H9 (cell line): ENCODE measurements at regions not wholly inside any gene's neighbourhood (a gene's known extent, or its start where the extent isn't known, plus 50 kb on each side); places are given as distances from the start of the nearest gene placed in this dataset.

Source experiments
- DNase-seq: peaks from one replicate; pipeline ENCODE4 v3.0.0-alpha.2; 2017
- H2AFZ ChIP-seq: one replicate; pipeline ENCODE4 v1.6.1; 2013; ENCODE audit warnings: mild to moderate bottlenecking, low read length, control low read depth, moderate library complexity
- H2AK5ac ChIP-seq: 2 replicates; pipeline ENCODE4 v1.6.1; 2013; ENCODE audit warnings: low read length, control low read depth, mixed read lengths; ENCODE audit not compliant: insufficient read length
- H2BK120ac ChIP-seq: one replicate; pipeline ENCODE4 v1.6.1; 2013; ENCODE audit warnings: low read depth, mild to moderate bottlenecking, low read length, control low read depth, inconsistent platforms; ENCODE audit not compliant: poor library complexity, severe bottlenecking
- H2BK12ac ChIP-seq: 2 replicates; pipeline ENCODE4 v1.6.1; 2013; ENCODE audit warnings: low read length, control low read depth, mixed read lengths, low read depth; ENCODE audit not compliant: insufficient read length
- H2BK15ac ChIP-seq: 2 replicates; pipeline ENCODE4 v1.6.1; 2013; ENCODE audit warnings: low read depth, low read length, control low read depth
- H2BK20ac ChIP-seq: one replicate; pipeline ENCODE4 v1.6.1; 2013; ENCODE audit warnings: low read depth, mild to moderate bottlenecking, low read length, control low read depth, inconsistent platforms; ENCODE audit not compliant: poor library complexity, severe bottlenecking
- H2BK5ac ChIP-seq: 2 replicates; pipeline ENCODE4 v1.6.1; 2013; ENCODE audit warnings: low read length, control low read depth, mixed read lengths; ENCODE audit not compliant: insufficient read length
- H3K14ac ChIP-seq: 2 replicates; pipeline ENCODE4 v1.6.1; 2013; ENCODE audit warnings: low read length, control low read depth; ENCODE audit not compliant: insufficient read depth
- H3K18ac ChIP-seq: 2 replicates; pipeline ENCODE4 v1.6.1; 2013; ENCODE audit warnings: low read depth, mild to moderate bottlenecking, mixed read lengths, low read length, control low read depth; ENCODE audit not compliant: insufficient read length
- H3K23ac ChIP-seq: 2 replicates; pipeline ENCODE4 v1.6.1; 2013; ENCODE audit warnings: low read length, control low read depth, mixed read lengths, low read depth; ENCODE audit not compliant: insufficient read length
- H3K23me2 ChIP-seq: 2 replicates; pipeline ENCODE4 v1.6.1; 2013; ENCODE audit warnings: low read depth, mild to moderate bottlenecking, mixed read lengths, low read length, control low read depth; ENCODE audit not compliant: insufficient read length, poor library complexity, severe bottlenecking
- H3K27ac ChIP-seq: 2 replicates; pipeline ENCODE4 v1.5.1; 2013; ENCODE audit warnings: low read length, control low read depth, mixed read lengths, low read depth; ENCODE audit not compliant: insufficient read length
- H3K27me3 ChIP-seq: 2 replicates; pipeline ENCODE4 v1.6.1; 2013; ENCODE audit warnings: low read length, control low read depth, inconsistent platforms; ENCODE audit not compliant: insufficient read depth
- H3K4ac ChIP-seq: 2 replicates; pipeline ENCODE4 v1.6.1; 2013; ENCODE audit warnings: low read depth, mild to moderate bottlenecking, control low read depth, inconsistent platforms, low read length, moderate library complexity
- H3K4me1 ChIP-seq: 2 replicates; pipeline ENCODE4 v1.6.1; 2013; ENCODE audit warnings: low read length, control low read depth, inconsistent platforms; ENCODE audit not compliant: insufficient read depth
- H3K4me2 ChIP-seq: 2 replicates; pipeline ENCODE4 v1.6.1; 2013; ENCODE audit warnings: low read length, control low read depth, mixed read lengths; ENCODE audit not compliant: insufficient read length, insufficient read depth
- H3K56ac ChIP-seq: 2 replicates; pipeline ENCODE4 v1.6.1; 2013; ENCODE audit warnings: low read depth, mild to moderate bottlenecking, mixed read lengths, low read length, control low read depth; ENCODE audit not compliant: insufficient read length
- H3K79me1 ChIP-seq: 2 replicates; pipeline ENCODE4 v1.6.1; 2013; ENCODE audit warnings: low read depth, mild to moderate bottlenecking, moderate library complexity, low read length, control low read depth, inconsistent platforms; ENCODE audit not compliant: insufficient read depth, poor library complexity, severe bottlenecking
- H3K79me2 ChIP-seq: 2 replicates; pipeline ENCODE4 v1.6.1; 2013; ENCODE audit warnings: low read length, control low read depth, inconsistent platforms; ENCODE audit not compliant: insufficient read depth
- H3K9ac ChIP-seq: 2 replicates; pipeline ENCODE4 v1.6.1; 2013; ENCODE audit warnings: low read length, control low read depth, mixed read lengths; ENCODE audit not compliant: insufficient read length; ENCODE audit errors: extremely low read depth
- H3K9me3 ChIP-seq: one replicate; pipeline ENCODE4 v1.6.1; 2013; ENCODE audit warnings: low read depth, low read length, inconsistent platforms; ENCODE audit not compliant: control insufficient read depth
- H3T11ph ChIP-seq: one replicate; pipeline ENCODE4 v1.6.1; 2013; ENCODE audit warnings: mild to moderate bottlenecking, low read length, control low read depth, inconsistent platforms
- H4K20me1 ChIP-seq: one replicate; pipeline ENCODE4 v1.6.1; 2013; ENCODE audit not compliant: control insufficient read depth, insufficient read length, insufficient read depth
- H4K5ac ChIP-seq: 2 replicates; pipeline ENCODE4 v1.6.1; 2013; ENCODE audit warnings: low read depth, mild to moderate bottlenecking, mixed read lengths, low read length, control low read depth; ENCODE audit not compliant: insufficient read length
- H4K8ac ChIP-seq: replicated peaks from 2 replicates; pipeline ENCODE4 v1.6.1; 2013; ENCODE audit warnings: low read length, control low read depth, mixed read lengths, low read depth; ENCODE audit not compliant: insufficient read length
- H4K91ac ChIP-seq: 2 replicates; pipeline ENCODE4 v1.6.1; 2013; ENCODE audit warnings: low read depth, mild to moderate bottlenecking, moderate library complexity, mixed read lengths, low read length, control low read depth; ENCODE audit not compliant: insufficient read length
- H3K27ac Mint-ChIP-seq, 3 experiments: 2 replicates in 2 of 3; 3 replicates in 1 of 3; pipeline ENCODE4 v1.8.0; 2020 to 2021; ENCODE audit warnings: mixed read lengths in 3 of 3, mild to moderate bottlenecking in 1 of 3, moderate library complexity in 1 of 3
- H3K27me3 Mint-ChIP-seq: 2 replicates; pipeline ENCODE4 v1.8.0; 2021; ENCODE audit warnings: low read depth, mild to moderate bottlenecking, moderate library complexity, mixed read lengths
- H3K36me3 Mint-ChIP-seq, 3 experiments: 2 replicates in 2 of 3; 3 replicates in 1 of 3; pipeline ENCODE4 v1.8.0; 2020 to 2021; ENCODE audit warnings: low read depth in 3 of 3, mixed read lengths in 3 of 3; ENCODE audit not compliant: insufficient read depth in 1 of 3
- H3K4me1 Mint-ChIP-seq, 2 experiments: 2 replicates each; pipeline ENCODE4 v1.8.0; 2020; ENCODE audit warnings: mixed read lengths in 2 of 2
- H3K4me3 Mint-ChIP-seq, 2 experiments: 2 replicates in 1 of 2; 3 replicates in 1 of 2; pipeline ENCODE4 v1.8.0; 2020 to 2021; ENCODE audit warnings: mild to moderate bottlenecking in 2 of 2, mixed read lengths in 2 of 2, moderate library complexity in 1 of 2
- H3K9me3 Mint-ChIP-seq, 2 experiments: 2 replicates in 1 of 2; 3 replicates in 1 of 2; pipeline ENCODE4 v1.8.0; 2020; ENCODE audit warnings: mild to moderate bottlenecking in 2 of 2, mixed read lengths in 2 of 2, moderate library complexity in 1 of 2
- CTCF ChIP-seq: fragments of 200-600 bp; sonication (generic); conservative IDR thresholded peaks from 3 replicates; pipeline ENCODE4 v1.8.0; 2021; ENCODE audit warnings: antibody characterized with exemption, mild to moderate bottlenecking
- WGBS: extraction: QIAGEN DNeasy Blood & Tissue Kit; methylation state at CpG from one replicate; pipeline ENCODE4 v1.1.7; 2013; ENCODE audit warnings: missing lambda C conversion rate, low lambda C conversion rate, mixed read lengths; ENCODE audit not compliant: insufficient read length; ENCODE audit errors: extremely low coverage; 5-methylcytosine and 5-hydroxymethylcytosine counted together

- TF ChIP-seq CTCF, result no peak
- H3K27me3 ChIP-seq, result no peaks in the 10 kb centered on the region
These were observed 223.8 kb downstream of the CEMIP2 start for GRCh38 chr9:71544464-71544863.

More at GRCh38 chr9:71544464-71544863, 223.8 kb downstream of the CEMIP2 start:
- Histone ChIP-seq H3K79me1 (no peaks in the 10 kb centered on the region), H2BK15ac (no peak overlapping the region), H3K4me2 (no peak overlapping the region), H3K27ac (no peak overlapping the region), H4K20me1 (no peaks in the 10 kb centered on the region), H3K4me1 (no peaks in the 10 kb centered on the region), H3K56ac (no peak overlapping the region), H2BK5ac (no peak overlapping the region), H2BK12ac (no peak overlapping the region), H3K14ac (no peak overlapping the region), H4K8ac (no peak overlapping the region), H3K18ac (no peak overlapping the region), H3K4ac (no peak overlapping the region), H3K9ac (no peak overlapping the region), H2AFZ (no peak overlapping the region), H3K23ac (no peak overlapping the region), H4K91ac (no peak overlapping the region), H2AK5ac (no peak overlapping the region), H3K79me2 (no peaks in the 10 kb centered on the region), H2BK20ac (no peak overlapping the region), H4K5ac (no peak overlapping the region), H3T11ph (no peak overlapping the region), H2BK120ac (no peak overlapping the region), H3K9me3 (no peaks in the 10 kb centered on the region), H3K23me2 (no peaks in the 10 kb centered on the region)
- Mint-ChIP-seq H3K9me3 (no peaks in the 10 kb centered on the region), H3K36me3 (no peaks in the 10 kb centered on the region), H3K4me1 (no peaks in the 10 kb centered on the region), H3K4me3 (no peak overlapping the region), H3K27ac (no peak overlapping the region), H3K27me3 (no peaks in the 10 kb centered on the region)
- no CpG with 5 or more reads among the region's 4 CpGs for WGBS
- no peak for DNase-seq
